ENCODE measurements at regions not wholly inside any gene's neighbourhood (a gene's known extent, or its start where the extent isn't known, plus 50 kb on each side); places are given as distances from the start of the nearest gene placed in this dataset.

DNA sequence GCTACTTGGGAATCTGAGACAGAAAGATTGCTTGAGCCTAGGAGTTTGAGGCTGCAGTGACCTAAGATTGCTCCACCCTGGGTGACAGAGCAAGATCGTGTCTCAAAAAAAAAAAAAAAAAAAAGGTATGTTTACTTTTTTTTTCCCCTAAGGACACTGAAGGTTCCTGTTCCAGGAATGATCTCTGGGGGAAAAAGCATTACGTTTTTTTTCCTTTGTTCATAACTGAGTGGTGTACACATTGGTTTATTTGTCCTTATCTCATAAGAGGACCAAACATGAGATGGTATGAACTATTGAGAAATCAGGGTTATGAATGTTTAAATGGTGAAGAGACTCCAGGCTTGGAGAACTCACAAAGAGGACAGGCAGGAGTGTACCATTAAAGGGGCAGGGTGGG lies 120.4 kb upstream of the IL1RAPL2 start (continued):
- TF ChIP-seq SIN3A (conservative IDR thresholded peaks at IDR 0.05 in 1 of 2, IDR thresholded peaks at IDR 0.05 in 1 of 2; ENCODE audit: low read depth in 1 of 2, low read length in 2 of 2) (no peak), TEAD4 (IDR thresholded peaks at IDR 0.05; ENCODE audit: low read depth, low read length) (no peak), RBBP5 (IDR thresholded peaks at IDR 0.05; ENCODE audit: borderline replicate concordance, low read depth, low read length) (no peak), SIRT6 (IDR thresholded peaks at IDR 0.05; ENCODE audit: low read length) (no peak), SP1 (IDR thresholded peaks at IDR 0.05; ENCODE audit: low read depth, low read length) (no peak)

Measured in H1 (cell line).